Urothelium cell line (cell line): ENCODE measurements at regions not wholly inside any gene's neighbourhood (a gene's known extent, or its start where the extent isn't known, plus 50 kb on each side); places are given as distances from the start of the nearest gene placed in this dataset.

ENCODE experiments used
- DNase-seq: peaks from one replicate; pipeline ENCODE4 v3.0.0; 2011; ENCODE audit warnings: low spot score, mixed read lengths
- FAIRE-seq: peaks from 2 replicates; lab custom pipeline; 2011; peaks lifted over from hg19 to GRCh38; lab: Jason Lieb, UNC

DNA sequence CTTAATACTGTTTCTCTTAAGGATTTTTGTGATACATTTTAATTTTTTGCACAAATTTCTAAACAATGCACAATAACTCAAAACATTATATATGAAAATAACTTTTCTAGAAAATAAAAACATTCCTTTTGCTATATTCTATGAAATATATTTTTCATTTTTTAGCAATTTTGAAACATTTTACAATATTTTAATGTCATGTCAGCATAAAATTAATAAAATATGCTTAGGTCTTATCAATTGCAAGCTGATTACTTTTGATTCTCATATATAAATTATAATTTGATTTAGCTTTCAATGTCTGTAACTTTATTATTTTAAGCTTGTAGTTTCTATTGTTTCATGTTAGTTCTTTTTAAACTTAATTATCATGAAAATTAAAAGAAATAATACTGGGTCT lies 898.7 kb downstream of the TMEM182 start:
- FAIRE-seq (no peak), DNase-seq (no peak)

DNA sequence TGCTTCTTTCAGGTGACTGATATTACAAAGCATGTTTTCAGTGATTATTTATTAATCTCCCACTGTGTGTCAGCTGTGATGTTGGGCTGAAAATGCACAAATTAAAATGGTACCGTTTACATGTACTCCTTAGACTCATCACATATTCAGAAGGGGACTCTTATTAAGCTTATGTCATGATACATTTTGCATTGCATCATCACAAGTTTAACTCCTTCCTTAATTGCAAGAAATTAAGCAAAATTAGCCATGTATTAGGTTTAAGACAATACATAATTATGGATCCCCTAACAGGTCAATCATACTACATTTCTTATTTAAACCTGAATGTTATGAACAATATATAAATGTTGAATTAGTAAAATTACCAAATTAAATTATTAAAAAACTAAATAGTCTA lies 899.1 kb downstream of the TMEM182 start:
- no peak for FAIRE-seq
- no peak for DNase-seq

DNA sequence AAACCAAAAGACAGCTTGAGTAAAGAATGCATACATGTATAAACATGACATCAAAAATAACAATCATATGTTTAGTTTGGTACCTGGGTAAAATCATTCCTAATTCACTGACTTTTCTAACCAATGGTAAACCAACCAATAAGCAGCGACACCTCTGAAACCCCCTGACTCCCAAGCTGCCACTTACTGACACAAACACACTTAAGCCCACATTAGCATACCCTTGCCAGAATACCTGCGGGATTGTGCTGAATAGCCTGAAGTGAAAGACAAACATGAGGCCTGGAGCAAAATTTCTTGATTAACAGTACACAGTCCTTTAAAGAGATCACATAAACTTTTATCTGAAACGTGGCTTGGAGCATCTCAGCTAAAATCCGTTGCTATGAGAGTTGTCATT lies 902.9 kb downstream of the TMEM182 start:
- FAIRE-seq (no peak), DNase-seq (no peak)

DNA sequence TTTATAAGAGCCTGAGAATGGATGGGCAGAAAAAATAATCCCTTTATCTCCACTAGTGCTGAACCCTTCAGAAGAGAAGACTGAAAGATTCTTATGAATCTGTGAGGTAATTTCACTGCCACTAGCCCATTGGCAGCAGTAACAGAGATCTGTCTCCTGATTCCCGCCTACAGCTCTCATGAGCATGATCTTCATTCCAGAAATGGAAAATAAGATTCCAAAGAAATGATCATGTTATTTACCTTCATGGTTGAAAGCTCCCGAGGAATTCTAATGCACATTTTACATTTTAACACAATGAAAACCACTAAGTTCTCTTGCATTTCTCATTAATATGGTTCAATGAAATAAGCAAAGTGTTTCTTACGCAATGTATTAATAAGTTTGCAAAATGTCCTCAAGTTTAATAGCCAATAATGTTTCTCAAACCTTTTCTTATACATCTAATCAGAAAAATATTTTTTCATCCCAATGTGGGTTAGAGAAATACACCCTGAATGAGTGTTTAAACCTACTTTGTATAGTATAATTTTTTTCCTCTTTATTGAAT lies 905.6 kb downstream of the TMEM182 start:
- FAIRE-seq = no peak
- no peak for DNase-seq

DNA sequence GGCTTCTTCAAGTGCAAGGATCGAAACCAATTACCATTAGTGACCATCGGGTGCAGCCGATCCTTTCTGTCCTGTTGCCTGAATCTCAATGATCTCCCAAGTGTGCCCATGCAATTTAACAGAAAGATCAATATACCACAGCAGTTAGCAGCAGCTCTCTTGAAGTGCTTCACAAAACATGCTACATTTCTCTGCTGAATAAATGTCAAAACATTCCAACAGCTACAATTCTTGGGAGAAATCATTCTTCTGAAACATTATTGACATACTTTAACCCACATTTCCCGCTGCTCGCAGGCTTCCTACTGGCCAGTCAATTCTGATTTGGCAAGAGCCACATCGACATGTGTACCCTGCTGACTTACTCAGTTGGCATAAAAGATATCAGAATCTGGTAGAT lies 907.7 kb downstream of the TMEM182 start:
- DNase-seq (no peak), FAIRE-seq (no peak)
